Stimulated activated CD4-positive, alpha-beta T cell treated with anti-CD3 and anti-CD28 coated beads, Interleukin-12 subunit alpha, Interleukin-12 subunit beta, amount 100 ng/mL, for 48 hours (primary cell): ENCODE measurements at regions not wholly inside any gene's neighbourhood (a gene's known extent, or its start where the extent isn't known, plus 50 kb on each side); places are given as distances from the start of the nearest gene placed in this dataset.

ENCODE experiments used
- DNase-seq, 3 donors: peaks; one replicate each; pipeline ENCODE4 v3.0.0-alpha.2; 2020; ENCODE audit warnings: low read depth in 2 of 3, low spot score in 1 of 3

DNA sequence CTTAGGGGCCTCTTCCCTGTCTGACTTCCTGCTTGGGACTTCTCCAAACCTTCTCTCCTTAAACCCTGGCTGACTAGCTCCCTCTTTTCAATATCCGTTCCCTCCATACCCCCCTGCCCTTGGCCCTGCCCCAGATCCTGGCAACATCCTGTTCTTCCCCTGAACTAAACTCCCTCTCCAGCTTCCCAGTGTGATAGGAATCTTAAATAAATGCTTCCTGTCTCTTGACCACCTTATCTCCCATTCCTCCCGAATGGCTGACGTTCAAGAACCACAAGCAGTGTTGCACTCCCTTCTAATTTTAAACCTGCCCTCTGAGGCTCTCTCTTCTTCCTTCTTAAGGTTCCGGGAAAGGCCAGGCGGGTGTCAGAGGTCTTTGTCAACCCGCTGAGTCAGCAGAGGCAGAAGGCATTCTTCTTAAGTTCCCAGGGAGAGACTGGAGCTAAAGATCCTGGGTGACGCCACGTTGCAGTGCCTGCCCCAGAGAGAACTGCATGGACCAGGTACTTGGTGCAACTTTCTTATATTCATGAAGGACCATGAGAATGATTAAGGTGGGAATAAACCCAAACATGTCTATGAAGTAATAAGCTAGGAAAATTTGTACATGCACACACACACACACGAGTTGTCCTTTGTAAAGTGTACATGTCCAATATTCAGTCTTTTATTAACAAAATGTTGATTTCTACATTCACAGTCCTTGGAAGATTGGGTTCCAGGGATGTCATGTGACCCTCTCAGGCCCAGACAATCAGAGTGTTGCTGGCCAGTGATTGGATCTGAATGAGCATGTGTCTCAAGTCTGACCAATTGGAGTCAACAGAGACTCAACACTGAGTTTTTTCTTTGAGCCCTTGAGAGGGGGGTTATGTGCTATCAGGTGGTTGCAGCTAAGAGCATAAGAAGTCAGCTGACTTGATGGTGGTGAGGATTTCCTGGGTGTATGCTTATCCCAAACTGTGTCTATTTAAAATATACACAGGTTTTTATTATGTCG, 420.2 kb upstream of the TBX3 start:
- no peak for DNase-seq

DNA sequence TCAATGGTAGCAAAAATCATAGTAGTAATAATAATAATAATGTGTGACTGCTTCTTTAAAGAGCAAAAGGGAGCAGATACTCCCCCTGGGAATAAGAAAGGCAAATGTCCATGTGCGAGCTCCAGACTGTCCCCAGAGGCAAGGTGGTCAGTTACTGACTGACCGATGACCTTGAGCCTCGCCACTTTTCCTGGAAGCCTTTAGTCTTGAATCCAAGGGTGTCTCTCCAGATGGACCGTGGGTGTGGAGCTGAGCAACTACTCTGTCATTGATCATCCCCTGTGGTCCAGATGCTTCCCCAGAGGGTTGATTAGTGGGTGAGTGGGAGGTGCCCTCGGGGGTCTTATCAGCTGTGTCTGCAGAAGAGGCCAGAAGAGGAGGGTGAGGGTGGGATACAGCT, 418.5 kb upstream of the TBX3 start:
- no peak for DNase-seq

DNA sequence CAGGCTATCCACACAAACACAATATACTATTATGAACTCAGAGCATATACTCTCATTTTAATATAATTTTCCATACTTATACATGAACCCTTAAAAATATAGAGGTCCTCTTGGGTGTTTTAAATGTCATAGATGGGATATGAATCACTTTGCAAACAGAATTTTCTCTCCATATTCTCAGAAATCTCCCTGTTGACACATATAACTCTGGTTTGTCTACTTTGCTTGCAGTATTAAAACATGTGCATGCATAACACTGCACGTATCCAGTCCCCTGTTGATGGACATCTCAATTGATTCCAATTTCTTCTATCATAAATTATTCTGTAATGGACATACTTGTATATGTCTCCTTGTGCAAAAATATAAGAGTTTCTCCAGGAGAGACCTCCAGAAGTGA, 417.5 kb upstream of the TBX3 start:
- no peak for DNase-seq

DNA sequence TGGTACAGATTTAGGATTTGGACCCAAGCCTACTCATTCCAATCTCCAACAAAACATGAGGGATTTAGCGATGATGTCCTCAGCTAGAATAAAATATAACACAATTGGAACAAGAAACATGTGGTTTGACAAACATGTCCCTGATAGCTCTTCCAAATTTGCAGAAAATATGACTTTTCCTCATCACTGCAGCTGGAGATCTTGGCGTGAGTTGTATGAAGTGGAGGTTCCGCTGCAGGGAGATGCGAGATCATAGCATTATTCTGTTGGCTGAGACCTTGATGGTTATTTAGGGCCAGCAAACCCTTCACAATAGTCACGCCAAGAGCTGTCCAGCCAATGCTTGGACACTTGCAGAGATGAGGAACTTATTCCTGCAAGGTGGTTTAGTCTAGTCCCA, 413.4 kb upstream of the TBX3 start:
- no peak for DNase-seq

DNA sequence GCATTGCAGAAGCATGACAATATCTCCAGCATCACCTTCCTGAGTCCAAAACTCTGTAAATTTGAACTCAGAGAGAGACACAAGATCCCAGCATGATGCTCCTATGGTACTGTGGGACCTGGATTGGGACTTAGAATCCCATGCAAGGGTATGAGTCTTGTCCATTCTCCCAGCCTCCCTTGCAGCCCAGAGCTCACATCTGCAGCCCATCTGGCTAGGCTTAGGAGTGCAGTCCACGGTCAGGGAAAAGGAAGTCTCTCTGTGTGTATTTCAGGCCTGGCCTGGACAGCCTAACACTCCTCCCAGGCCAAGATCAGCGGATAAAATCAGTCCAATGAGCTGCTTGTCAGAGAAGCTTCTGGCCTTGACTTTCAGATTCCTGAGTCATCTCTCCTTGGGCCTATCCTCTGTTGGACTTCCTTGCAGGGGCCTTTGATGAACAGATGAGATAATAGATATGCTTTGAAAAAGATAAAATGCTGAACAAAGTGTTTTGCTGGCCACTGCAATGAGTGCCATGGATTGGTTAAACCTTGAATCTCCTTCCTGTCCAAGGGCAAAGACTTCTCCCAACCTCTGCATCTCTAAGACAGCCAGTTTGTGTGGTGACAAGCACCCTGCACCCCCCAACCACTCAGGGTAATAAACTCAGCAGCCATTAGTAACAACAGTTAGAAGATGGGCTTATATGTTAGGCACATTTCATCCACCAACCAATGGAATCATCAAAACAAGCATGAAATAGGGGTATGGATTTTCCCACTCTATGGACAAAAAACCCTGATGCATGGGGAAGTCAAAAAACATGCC, 412.8 kb upstream of the TBX3 start:
- no peak for DNase-seq

DNA sequence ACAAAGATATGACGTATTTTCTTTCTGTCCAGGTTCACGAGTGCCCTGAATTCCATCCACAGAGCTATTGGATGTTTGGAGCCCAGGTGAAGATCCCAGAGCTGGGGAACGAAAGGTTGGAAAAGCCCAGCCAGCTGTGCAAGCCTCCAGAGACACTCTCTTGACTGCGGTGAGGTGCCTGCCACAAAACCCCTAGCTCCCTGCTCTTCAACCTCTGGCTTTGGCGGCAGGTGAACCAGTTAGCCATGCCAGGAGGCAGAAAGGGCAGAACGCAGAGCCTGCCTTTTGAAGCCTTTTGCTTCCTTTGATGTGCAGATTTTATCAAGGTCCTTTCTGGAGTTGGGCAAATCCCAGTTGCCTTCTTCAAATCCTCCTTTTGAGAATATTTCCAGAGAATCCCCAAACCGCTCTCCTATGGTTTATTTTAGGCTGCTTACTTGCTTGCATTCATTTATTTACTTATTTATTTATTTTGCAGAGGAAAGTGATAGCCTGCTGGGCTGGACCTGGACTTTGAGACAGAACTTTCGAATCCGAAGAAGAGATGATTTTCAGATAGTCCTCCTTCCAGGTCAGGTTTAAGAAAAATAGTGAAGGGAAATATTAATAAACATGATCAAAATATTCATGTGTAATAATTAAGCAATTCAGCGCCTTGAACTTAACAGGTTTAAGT, 411.2 kb upstream of the TBX3 start:
- no peak for DNase-seq

DNA sequence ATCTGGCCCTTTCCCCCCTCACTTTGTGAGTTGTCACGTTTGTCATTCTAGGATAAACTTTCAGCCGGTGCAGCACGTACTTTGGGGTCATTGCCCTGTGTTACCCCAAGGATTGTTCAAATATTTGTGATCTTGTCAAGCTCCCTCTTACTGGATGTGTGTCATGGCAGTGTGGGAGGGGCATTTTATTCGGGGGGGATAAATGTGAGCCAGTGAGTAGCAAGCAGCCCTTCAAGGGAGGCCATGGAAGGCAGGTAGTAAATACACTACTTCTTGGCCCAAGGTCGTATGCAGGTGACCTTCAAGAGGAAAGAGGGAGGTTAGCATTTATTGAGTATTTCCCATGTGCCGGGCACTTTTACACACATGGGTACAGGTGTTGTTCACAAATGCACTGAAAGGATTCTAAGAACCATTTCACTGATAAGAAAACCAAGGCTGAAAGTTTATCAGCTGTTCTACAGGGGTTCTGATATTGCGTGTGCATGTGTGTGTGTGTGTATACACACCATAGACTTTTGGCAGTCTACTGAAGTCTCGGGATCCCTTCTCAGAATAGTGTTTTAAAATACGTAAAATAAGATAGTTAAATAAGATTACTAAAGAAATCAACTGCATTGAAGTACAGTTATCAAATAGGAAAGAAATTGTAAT, 410.3 kb upstream of the TBX3 start:
- DNase-seq = no peak

DNA sequence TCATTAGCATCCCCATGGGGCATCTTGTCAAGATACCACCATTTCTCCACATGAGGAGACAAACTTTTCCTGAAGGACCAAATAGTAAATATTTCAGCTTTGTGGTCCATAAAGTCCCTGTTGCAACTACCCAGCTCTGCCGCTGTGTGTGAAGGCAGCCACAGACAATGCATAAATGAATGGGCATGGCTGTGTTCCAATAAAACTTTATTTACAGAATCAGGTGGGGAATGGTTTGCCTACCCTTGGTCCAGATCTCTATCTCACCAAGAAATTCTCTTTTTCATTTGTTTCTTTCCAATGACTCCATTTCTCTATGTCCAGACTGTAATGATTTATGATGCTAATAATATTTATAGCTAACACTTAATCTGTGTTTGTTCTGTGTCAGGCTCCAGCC, 409.3 kb upstream of the TBX3 start:
- DNase-seq = no peak

DNA sequence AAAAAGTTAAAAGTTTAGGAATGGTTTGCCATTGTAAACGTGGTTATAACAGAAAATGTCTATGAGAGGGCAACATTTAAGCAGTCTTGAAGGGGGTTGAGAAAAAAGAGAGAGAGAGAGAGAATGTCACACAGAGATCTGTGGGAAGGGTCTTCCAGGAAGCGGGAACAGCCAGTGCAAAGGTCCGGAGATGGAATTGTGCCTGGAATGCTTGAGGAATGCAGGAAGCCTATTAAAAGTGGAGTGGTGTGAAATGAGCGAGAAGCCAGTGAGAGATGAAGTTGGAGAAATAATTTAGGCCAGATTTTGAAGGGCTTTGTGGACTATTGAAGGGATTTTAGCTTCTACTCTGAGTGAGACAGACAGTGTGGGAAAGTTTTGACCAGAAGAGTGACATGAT, 406.8 kb upstream of the TBX3 start:
- no peak for DNase-seq

DNA sequence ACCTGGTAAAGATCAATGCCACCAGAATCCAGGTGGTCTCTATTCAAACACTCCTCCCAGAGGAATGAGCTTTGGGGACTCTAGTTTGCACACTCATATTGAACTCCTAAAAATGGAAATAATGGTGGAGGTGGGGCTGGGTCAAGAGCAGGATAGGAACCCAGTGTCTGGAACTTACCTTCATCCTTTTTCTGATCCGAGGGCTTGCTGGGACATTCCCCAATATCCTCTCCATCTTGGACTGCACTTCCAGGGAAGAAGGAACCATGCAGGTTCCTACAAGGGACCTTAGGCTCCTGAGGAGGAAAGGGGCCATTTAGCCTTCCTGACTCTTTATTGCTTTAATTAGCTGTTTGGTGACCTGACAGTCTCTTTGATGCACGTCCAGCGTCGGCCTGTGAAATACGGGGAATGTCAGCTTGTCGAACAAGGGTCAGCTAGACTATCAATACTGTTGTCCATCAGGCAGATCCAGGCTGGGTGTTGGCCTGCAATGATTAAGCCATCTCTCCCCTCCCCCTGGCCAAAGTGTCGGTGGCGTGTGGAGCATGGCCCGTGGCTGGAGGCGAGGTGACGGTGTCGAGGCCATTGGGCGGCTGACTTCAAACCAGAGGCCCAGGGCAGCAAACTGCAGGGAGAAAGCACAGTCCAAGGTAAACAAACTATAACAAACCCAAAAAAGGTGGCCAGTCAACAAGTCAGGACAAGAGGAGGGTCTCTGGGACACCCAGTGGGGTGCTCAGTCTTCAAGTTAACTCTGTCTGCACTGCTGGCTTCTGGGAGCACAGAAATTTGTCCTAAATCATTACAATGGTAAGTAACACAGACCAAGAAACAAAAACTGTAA, 405.2 kb upstream of the TBX3 start:
- no peak for DNase-seq

DNA sequence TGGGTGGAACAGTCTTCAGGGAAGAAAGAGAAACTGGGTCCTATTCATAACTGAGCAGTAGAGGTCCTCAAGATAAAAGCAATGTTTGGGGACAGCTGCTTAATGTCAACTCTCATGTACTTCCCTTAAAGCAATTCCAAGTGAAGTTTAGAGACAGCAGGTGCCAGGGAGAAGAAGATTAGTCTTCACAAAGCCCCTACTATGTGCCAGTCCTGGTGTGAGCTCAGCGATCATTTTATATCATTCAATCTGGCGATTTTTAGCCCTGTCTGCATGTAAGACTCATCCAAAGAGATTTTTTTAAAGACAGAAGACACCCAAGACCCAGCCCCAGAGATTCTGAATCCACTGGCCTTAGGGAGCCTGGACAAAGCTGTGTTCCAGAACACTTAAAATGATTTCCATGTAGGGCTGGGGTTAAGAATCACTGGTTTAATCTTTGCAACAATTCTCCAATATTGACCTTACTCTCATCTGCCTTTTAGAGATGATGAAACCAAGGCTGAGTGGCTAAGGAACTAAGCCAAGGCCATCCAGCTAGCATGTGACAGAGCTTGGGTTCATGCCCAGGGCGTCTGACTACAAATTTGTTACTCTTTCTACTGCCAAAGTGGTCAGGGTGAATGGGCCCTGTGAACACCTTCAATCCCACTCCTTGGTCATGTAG, 404.5 kb upstream of the TBX3 start:
- DNase-seq = no peak

DNA sequence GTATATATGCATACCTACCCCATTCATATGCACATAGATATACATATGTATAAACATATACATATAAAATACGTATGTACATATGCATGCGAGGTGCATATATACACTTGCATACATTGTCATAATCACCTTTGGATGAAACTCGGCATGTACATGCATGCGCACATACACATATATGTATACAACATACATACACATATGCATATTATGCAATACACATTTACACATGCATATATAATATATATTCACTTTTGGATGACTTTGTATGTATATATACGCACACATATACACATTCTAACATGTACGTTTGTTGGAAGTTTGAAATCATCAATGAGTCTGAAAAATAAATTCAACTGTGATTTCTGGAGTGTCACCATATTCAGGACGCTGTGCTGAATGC, 401.6 kb upstream of the TBX3 start:
- DNase-seq = no peak

DNA sequence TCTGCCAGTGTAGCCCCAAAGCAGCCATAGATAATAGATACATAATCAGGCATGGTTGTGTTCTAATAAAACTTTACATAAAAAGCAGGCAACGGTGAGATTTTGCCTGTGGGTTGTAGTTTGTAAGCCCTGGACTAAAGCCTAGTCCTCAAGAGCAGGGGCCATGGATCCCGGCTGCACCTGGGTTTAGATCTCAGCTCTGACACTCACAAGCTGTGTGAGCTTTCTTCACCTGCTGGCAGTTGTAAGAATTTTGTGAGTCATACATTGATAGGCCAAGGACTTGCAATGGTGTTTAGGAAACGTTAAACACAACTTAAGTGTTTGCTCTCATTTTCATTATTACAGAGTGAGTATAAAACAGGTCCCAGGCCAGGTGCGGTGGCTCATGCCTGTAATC, 395.8 kb upstream of the TBX3 start:
- DNase-seq = no peak

DNA sequence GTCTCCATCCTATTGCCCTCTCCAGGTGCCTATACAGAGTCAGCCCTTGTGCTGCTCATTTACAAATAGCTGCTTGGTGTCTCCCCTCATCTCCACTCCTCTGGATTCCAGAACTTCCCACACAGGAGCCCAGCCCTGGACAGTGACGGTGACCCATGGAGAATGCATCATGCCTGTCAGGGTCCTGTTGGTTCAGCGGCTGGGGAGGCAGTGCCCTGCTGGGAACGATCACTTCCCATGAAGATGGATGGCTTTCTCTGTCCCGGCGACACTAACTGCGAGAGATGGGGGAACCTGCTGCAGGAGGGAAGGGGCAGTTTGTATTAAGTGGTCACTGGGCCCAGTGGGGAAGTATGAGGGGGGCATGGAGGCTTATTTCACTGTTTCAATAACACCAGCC, 395.0 kb upstream of the TBX3 start:
- DNase-seq = no peak

DNA sequence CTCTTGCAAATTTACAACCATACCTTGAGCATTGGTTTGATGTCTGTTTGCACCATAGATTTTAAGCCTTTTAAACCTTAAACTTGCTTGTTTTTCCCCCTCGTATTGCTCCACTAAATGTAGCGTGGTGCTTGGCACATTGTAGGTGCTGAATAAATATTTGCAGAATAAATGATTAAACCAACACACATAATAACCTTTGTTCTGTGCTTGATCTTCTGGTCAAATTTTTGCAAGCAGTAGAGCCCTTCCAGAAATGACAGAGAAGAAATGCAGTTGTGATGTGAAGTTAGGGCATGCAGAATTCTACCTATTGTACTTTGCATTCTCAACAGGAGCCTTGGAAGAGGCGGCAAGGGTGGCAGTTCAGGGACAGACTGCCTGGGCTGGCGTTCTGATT, 394.4 kb upstream of the TBX3 start:
- no peak for DNase-seq

DNA sequence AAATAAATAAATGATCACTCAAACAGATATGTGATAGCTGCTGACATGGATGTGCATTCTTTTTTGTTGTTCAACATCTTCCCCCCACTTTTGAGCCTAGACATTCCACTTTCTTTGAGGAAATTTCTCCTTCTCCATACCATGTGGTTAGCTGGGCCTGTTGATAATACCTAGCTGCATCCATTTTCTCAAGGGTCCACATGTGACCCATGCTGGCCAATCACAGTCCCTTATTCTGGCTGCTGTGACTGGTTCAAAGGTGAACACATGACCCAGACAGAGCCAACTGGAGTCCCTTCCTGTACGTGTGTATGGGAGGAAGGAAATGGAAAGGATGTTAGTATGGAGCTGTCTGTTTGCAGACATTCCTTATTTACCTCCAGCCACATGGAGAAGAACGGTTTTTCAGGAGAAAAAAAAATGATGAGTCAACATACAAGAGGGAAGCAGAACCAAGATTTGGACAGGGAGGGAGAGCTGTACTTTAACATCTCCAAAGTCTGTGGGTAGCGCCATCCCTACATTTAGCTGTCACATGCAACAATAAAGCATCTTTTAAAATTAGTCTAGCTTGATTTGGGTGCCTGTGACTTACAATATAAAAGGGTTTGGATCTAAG, 391.7 kb upstream of the TBX3 start:
- no peak for DNase-seq

DNA sequence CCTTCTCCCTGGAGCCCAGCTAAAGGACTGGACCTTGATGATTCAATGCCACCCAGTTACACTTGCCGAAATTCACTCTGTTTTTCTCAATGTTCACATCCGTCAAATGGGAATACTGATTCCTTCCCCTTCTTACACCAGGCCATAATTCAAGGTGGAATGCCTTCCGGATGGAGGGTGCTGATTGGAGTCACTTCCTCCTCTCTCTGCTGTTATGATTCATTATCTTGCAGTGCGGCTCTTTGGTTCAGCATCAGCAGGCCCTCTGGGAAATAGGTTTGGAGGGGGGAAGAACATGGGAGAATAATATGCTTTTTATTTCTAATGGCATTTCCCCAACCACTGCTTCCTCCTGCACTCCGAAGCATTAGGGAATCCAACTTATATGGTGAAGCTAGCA, 390.6 kb upstream of the TBX3 start:
- DNase-seq = no peak

DNA sequence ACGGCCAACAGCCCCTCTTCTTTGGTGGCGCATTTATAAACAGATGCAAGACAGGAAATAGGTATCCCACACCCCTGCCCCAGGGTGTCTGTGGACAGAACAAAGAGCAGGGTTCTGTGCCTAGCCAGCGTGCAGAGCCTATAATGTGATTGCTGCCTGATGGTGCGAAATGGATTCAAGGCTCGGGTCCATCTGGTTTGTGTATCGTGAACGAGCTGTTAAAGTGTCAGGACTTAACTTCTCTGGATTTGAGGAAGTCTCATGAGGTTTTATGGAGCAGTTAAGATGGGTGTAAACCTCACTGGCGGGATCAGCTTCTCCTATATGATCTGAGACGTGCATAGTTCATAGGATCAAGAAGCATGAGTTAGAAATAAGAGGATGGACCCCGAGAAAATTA, 388.7 kb upstream of the TBX3 start:
- no peak for DNase-seq

DNA sequence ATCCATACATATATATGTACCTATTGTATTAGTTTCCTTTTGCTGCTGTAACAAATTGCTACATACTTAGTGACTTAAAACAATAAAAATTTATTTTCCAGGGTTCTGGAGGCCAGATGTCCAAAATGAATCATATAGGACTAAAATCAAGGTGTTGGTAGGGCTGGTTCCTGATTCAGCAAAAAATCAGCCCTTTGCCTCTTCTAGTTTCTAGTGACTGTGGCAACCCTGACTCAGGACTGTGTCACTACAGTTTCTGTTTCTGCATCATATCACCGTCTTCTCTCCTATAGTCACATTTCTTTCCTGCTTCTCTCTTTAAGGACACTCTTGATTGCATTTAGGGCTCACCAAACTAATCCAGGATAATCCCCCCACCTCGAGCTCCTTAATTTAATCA, 386.3 kb upstream of the TBX3 start:
- DNase-seq = no peak
